Umbilical cord (tissue), 1 donor: ENCODE measurements at regions not wholly inside any gene's neighbourhood (a gene's known extent, or its start where the extent isn't known, plus 50 kb on each side); places are given as distances from the start of the nearest gene placed in this dataset.

Source experiments
- DNase-seq: peaks from one replicate; pipeline ENCODE4 v3.0.0-alpha.2; 2015; ENCODE audit warnings: low spot score

- DNase-seq, result peak; percentile 24
Measured at GRCh38 chr11:134915212-134915611, 503.2 kb upstream of the B3GAT1 start.

GRCh38 chr11:134913999-134914590, 502.1 kb upstream of the B3GAT1 start:
- no peak for DNase-seq

- no peak for DNase-seq
Measured at GRCh38 chr11:134913391-134913790, 501.3 kb upstream of the B3GAT1 start.

GRCh38 chr11:134911514-134912180, 499.6 kb upstream of the B3GAT1 start:
- DNase-seq, result no peak

GRCh38 chr11:134908583-134908982, 496.5 kb upstream of the B3GAT1 start:
- DNase-seq, result no peak

GRCh38 chr11:134907636-134908035, 495.6 kb upstream of the B3GAT1 start:
- DNase-seq, result no peak

- DNase-seq, result no peak
Measured at GRCh38 chr11:134906356-134906955, 494.4 kb upstream of the B3GAT1 start.

GRCh38 chr11:134905928-134906327, 493.9 kb upstream of the B3GAT1 start:
- DNase-seq, result no peak

GRCh38 chr11:134905517-134905916, 493.5 kb upstream of the B3GAT1 start:
- DNase-seq, result peak; percentile 46

GRCh38 chr11:134904103-134904790, 492.2 kb upstream of the B3GAT1 start:
- DNase-seq, result no peak

GRCh38 chr11:134901955-134902918, 490.2 kb upstream of the B3GAT1 start:
- no peak for DNase-seq

- no peak for DNase-seq
Measured at GRCh38 chr11:134901542-134901941, 489.5 kb upstream of the B3GAT1 start.

- DNase-seq, result no peak
Measured at GRCh38 chr11:134893810-134894685, 482.0 kb upstream of the B3GAT1 start.

GRCh38 chr11:134890446-134890845, 478.4 kb upstream of the B3GAT1 start:
- no peak for DNase-seq

GRCh38 chr11:134889832-134890231, 477.8 kb upstream of the B3GAT1 start:
- DNase-seq, result no peak

GRCh38 chr11:134888821-134889220, 476.8 kb upstream of the B3GAT1 start:
- DNase-seq, result no peak

- no peak for DNase-seq
Measured at GRCh38 chr11:134887896-134888295, 475.9 kb upstream of the B3GAT1 start.

- DNase-seq, result no peak
Measured at GRCh38 chr11:134883484-134883883, 471.4 kb upstream of the B3GAT1 start.

GRCh38 chr11:134882671-134883297, 470.7 kb upstream of the B3GAT1 start:
- no peak for DNase-seq

- no peak for DNase-seq
Measured at GRCh38 chr11:134882141-134882540, 470.1 kb upstream of the B3GAT1 start.
